ENCODE measurements at regions not wholly inside any gene's neighbourhood (a gene's known extent, or its start where the extent isn't known, plus 50 kb on each side); places are given as distances from the start of the nearest gene placed in this dataset.
"Not testable (repeated sequence)": the region's sequence is repeated elsewhere in the genome, so short reads cannot be mapped to it uniquely, and the experiment has no call there.

DNA sequence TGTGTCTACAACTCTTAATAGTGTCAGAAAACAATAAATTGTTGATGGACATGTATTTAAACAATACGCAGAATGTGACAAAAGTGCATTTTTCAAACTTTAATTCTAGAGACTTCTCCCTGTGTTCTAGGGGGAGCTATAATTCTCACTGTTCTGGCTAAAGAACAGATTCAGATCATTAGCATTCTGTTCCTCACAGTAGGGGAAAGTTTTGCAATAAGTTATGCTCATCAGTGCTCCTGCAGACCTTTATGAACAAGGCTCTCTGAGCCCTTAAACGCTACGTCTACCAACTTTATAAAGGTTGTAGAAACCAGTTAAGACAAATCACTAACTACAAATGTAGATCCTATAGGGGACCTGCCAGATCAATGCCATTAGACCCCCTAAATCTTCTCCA lies 444.2 kb downstream of the SQOR start:
- ATAC-seq (no peak), DNase-seq (no peak)
- Mint-ChIP-seq H3K27me3 (no peaks in the 10 kb centered on the region), H3K4me3 (no peak overlapping the region), H3K27ac (no peak overlapping the region), H3K36me3 (no peaks in the 10 kb centered on the region), H3K4me1 (no peaks in the 10 kb centered on the region), H3K9me3 (ENCODE audit: low read depth) (no peaks in the 10 kb centered on the region)
- CTCF ChIA-PET, result no interaction called here

DNA sequence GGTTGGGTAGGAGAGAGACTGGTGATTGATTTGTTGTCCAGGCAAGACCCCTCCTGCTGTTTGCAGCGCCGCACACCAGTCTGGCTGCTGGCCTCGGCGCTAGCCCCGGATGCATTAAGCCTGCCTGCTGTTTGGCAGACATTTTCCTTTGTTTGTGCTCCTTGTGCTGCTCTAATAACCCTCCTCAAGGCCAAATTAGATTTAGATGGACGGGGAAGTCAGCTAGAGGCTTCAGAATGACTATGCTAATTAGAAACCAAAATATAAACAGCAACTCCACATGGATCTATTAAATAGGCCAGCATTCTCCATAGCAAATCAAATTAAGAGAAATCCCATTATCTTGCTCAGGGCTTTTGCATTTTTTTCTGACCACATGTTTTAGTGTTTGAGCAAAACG lies 445.2 kb downstream of the SQOR start:
- no peak overlapping the region for H3K27ac Mint-ChIP-seq
- ATAC-seq (no peak), DNase-seq (no peak)
- H3K4me1 Mint-ChIP-seq, result no peaks in the 10 kb centered on the region
- CTCF ChIA-PET, result no interaction called here
- H3K27me3 Mint-ChIP-seq, result no peaks in the 10 kb centered on the region
- no peak overlapping the region for H3K4me3 Mint-ChIP-seq
- no peaks in the 10 kb centered on the region for H3K36me3 Mint-ChIP-seq
- no peaks in the 10 kb centered on the region for H3K9me3 Mint-ChIP-seq (ENCODE audit: low read depth)

DNA sequence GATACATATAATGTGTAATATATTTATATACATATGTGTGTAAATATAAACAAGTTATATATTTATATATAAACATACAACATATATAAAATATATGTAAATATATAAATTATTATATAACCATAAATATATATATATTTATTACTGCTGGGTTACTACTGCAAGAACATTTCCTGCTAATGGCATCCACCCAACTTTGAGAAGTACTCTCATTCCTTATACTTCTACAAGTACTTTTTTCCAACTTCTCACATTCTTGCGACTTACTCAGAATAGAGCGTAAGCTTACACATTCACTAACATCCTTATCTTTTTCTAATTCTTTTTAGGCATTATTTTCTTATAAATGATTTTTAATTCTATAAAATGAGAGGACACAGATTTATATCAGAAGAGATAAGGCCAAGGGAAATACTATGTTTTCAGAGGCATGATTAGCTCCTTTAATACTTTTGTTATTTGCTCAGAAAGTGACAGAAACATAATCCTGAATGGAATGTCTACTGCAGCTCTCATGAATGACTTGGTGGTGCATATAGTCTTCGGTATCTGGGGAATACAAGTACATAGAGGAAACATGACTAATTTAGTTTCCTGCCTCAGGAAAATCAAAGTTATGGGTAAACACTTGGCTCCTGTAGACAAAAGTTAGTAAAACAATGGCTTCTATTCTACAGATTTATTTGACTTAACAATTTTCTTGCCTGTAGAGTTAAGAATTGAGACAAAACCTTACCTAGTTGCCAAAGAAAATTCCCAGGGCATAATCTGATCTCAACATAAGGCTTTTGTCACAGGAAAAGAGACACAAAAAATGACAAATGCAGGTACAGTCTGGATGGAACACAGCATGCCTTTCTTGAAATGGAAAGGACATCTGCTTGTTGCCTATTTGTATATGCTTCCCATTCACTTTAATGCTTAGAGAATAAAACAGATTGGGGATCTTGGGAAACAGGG lies 453.9 kb downstream of the SQOR start:
- no peak for ATAC-seq
- H3K27me3 Mint-ChIP-seq, result no peaks in the 10 kb centered on the region
- H3K4me3 Mint-ChIP-seq, result no peak overlapping the region
- H3K27ac Mint-ChIP-seq, result no peak overlapping the region
- H3K9me3 Mint-ChIP-seq (ENCODE audit: low read depth), result peaks cover 1% of the 10 kb centered on the region
- CTCF ChIA-PET, result no interaction called here
- no peaks in the 10 kb centered on the region for H3K4me1 Mint-ChIP-seq
- H3K36me3 Mint-ChIP-seq, result no peaks in the 10 kb centered on the region
- DNase-seq, result no peak

DNA sequence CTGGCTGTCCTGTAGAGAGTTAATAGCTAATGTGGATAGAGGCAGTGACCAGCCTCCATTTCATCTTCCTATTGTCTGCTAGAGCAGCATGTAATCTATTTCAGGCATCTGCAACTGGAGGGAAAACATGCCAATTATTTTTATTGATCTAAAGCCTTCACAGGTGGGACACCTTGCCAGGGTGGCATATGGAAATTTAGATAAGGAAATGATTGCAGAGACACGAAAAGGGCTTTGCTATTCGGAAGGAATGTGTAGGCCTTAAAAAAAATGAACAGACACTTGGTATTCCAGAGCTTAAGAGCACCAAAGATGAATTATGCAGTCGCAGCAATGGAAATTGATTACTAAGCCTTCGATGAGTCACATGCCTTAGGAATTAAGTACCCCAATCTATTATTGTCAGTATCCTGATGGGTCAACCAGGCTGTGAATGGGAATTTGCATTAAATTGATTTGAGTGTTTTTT lies 454.7 kb downstream of the SQOR start:
- Mint-ChIP-seq H3K36me3 (no peaks in the 10 kb centered on the region), H3K27ac (no peak overlapping the region), H3K4me1 (no peaks in the 10 kb centered on the region), H3K4me3 (no peak overlapping the region), H3K27me3 (no peaks in the 10 kb centered on the region), H3K9me3 (ENCODE audit: low read depth) (peaks cover 1% of the 10 kb centered on the region)
- DNase-seq (no peak), ATAC-seq (no peak)
- CTCF ChIA-PET, result interaction anchor here (0.6 kb wide), 1 partner anchor 105 kb away, joined by 3 read pairs; no protein-coding TSS in a partner anchor

DNA sequence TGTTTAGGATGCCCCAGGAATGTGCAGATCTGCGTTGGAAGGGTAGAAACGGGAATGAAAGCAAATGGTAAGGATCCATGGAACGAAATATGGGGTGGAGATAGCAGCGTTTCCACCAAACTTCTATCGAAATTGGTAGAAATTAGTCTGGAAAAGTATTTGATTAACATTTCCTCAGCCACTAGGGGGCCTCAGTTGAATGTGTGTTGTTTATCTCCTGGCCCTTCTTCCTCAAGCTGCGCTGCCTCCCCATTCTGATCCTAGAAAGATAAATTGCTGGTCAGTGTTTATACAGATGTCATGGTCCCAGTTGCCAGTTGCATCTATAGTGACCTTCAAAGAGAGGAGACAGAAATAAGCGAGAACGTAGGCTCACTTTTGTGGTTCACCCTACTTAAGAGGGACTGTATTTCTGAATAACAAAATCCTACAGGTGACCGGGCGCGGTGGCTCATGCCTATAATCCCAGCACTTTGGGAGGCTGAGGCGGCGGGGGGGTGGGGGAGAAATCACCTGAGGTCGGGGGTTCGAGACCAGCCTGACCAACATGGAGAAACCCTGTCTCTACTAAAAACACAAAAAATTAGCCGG lies 457.1 kb downstream of the SQOR start:
- H3K36me3 Mint-ChIP-seq, result no peaks in the 10 kb centered on the region
- no peaks in the 10 kb centered on the region for H3K27me3 Mint-ChIP-seq
- no peak overlapping the region for H3K4me3 Mint-ChIP-seq
- CTCF ChIA-PET, result no interaction called here
- H3K9me3 Mint-ChIP-seq (ENCODE audit: low read depth), result peaks cover 1% of the 10 kb centered on the region
- ATAC-seq (no peak), DNase-seq (no peak)
- H3K27ac Mint-ChIP-seq, result no peak overlapping the region
- H3K4me1 Mint-ChIP-seq, result no peaks in the 10 kb centered on the region

DNA sequence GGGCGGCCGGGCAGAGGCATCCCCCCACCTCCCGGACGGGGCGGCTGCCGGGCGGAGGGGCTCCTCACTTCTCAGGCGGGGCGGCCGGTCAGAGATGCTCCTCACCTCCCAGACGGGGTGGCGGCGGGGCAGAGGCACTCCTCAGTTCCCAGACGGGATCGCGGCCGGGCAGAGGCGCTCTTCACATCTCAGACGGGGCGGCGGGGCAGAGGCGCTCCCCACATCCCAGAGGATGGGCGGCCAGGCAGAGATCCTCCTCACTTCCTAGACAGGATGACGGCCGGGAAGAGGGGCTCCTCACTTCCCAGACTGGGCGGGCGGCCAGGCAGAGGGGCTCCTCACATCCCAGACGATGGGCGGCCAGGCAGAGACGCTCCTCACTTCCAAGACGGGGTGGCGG lies 463.2 kb downstream of the SQOR start:
- H3K36me3 Mint-ChIP-seq, H3K27ac Mint-ChIP-seq, H3K27me3 Mint-ChIP-seq, ATAC-seq, DNase-seq, H3K4me3 Mint-ChIP-seq, H3K4me1 Mint-ChIP-seq, CTCF ChIA-PET: not testable (repeated sequence)
- peaks cover 10% of the 10 kb centered on the region for H3K9me3 Mint-ChIP-seq (ENCODE audit: low read depth)

DNA sequence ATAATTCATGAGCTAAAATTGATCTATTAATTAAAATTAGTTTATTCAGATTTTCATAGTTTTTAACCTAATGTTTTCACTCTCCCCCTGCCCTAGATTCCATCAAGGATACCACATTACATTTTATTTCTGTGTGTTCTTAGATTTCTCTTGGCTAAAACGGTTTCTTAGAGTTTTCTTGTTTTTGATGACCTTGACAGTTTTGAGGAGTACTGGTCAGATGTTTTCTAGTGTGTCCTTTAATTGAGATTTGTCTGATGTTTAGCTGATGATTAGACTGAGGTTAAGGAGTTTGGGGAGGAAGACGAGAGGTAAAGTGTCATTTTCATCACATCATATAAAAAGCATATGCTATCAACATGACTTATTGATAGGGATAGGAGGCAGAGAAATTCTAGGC lies 475.9 kb downstream of the SQOR start:
- DNase-seq (no peak), ATAC-seq (no peak)
- Mint-ChIP-seq H3K4me3 (no peak overlapping the region), H3K36me3 (no peaks in the 10 kb centered on the region), H3K27ac (no peak overlapping the region), H3K4me1 (no peaks in the 10 kb centered on the region), H3K9me3 (ENCODE audit: low read depth) (peaks cover 2% of the 10 kb centered on the region), H3K27me3 (no peaks in the 10 kb centered on the region)
- CTCF ChIA-PET, result no interaction called here

DNA sequence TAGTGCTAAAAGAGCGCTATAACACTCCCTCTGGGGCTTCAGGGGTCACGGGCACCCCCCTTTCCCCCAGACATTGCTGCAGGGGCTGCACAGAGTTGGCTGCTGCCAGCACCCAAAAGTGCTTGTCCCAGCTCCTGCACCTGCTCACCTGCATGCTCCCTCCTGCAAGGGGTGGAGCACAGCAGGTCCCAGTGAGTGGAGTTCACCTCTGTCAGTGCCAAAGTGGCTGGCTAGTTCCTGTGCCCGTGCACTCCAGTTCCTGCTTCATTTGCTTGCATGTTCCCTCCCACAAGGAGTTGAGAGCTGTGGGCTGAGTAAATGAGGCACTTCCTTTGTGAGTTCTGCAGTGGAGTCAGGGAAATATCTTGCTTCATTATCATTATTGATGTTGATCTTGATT lies 476.9 kb downstream of the SQOR start:
- CTCF ChIA-PET, result no interaction called here
- Mint-ChIP-seq H3K27ac (no peak overlapping the region), H3K9me3 (ENCODE audit: low read depth) (peaks cover 2% of the 10 kb centered on the region), H3K4me3 (no peak overlapping the region), H3K36me3 (no peaks in the 10 kb centered on the region), H3K27me3 (no peaks in the 10 kb centered on the region), H3K4me1 (no peaks in the 10 kb centered on the region)
- ATAC-seq (no peak), DNase-seq (no peak)

DNA sequence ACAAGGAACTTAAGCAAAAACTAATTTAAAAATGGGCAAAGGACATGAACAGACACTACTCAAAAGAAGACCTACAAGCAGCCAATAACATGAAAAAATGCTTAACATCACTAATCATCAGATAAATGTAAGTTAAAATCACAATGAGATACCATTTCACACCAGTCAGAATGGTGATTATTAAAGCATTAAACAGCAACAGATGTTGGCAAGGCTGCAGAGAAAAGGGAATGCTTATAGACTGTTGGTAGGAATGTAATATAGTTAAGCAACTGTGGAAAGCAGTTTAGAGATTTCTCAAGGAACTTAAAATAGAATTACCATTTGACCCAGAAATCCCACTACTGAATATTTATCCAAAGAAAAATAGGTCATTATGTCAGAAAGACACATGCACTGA lies 482.2 kb downstream of the SQOR start:
- H3K36me3 Mint-ChIP-seq, result no peaks in the 10 kb centered on the region
- no peak for ATAC-seq

DNA sequence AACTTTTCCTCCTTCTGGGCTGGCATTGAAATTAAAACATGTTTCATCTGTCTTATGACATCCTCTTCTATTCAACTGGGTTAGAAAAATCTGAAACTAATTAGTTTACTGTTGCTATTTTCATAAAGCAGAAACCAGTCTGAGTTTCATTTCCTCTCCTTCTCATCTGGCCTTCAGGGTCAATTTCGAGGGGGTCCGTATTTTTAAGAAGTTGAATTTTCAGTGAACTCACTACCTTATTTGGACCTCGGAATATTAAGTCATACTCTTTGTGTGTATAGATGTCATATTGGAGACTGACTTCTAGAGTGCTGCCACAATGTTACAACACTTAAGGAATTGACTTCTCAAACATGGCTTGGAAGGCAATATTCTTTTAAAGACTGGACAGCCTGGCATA lies 485.9 kb downstream of the SQOR start:
- Mint-ChIP-seq H3K9me3 (ENCODE audit: low read depth) (no peaks in the 10 kb centered on the region), H3K4me3 (no peak overlapping the region), H3K36me3 (no peaks in the 10 kb centered on the region), H3K27ac (no peak overlapping the region), H3K4me1 (no peaks in the 10 kb centered on the region), H3K27me3 (no peaks in the 10 kb centered on the region)
- CTCF ChIA-PET, result no interaction called here
- DNase-seq, result no peak
- no peak for ATAC-seq

More for the DNA sequence above, 482.2 kb downstream of the SQOR start:
- Mint-ChIP-seq H3K27me3 (no peaks in the 10 kb centered on the region), H3K9me3 (ENCODE audit: low read depth) (no peaks in the 10 kb centered on the region), H3K27ac (no peak overlapping the region), H3K4me3 (no peak overlapping the region), H3K4me1 (no peaks in the 10 kb centered on the region)
- no peak for DNase-seq
- CTCF ChIA-PET, result no interaction called here

DNA sequence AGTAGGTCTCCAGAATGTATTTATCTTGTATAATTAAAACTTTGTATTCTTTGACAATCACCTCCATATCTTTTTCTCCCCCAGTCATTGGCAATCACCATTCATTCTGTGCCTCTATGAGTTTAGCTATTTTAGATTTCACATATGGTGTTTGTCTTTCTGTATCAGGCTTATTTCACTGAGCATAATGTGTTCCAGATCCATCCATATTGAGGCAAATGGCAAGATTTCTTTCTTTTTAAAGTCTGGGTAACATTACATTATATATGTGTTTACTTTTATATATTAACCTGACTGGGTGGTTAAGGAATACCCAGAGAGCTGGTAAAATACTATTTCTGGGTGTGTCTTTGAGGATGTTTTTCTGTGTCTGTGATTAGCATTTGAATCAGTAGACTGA lies 486.6 kb downstream of the SQOR start:
- Mint-ChIP-seq H3K9me3 (ENCODE audit: low read depth) (no peaks in the 10 kb centered on the region), H3K36me3 (no peaks in the 10 kb centered on the region), H3K27me3 (no peaks in the 10 kb centered on the region), H3K4me3 (no peak overlapping the region), H3K4me1 (no peaks in the 10 kb centered on the region), H3K27ac (no peak overlapping the region)
- no peak for DNase-seq
- no peak for ATAC-seq
- CTCF ChIA-PET, result no interaction called here

DNA sequence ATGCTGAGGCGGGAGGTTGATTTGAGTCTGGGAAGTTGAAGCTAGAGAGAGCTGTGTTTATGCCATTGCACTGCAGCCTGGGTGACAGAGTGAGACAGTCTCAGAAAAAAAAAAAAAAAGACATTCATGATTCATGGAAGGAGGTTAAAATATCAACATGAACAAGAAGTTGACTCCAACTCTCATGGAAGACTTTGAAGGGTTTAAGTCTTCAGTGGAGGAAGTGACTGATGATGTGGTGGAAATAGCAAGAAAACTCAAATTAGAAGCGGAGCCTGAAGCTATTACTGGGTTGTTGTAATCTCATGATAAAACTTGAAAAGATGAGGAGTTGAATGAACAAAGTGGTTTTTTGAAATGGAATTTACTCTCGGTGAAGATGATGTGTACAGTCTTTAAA lies 491.8 kb downstream of the SQOR start:
- no peak overlapping the region for H3K4me3 Mint-ChIP-seq
- no peaks in the 10 kb centered on the region for H3K9me3 Mint-ChIP-seq (ENCODE audit: low read depth)
- H3K27ac Mint-ChIP-seq, result no peak overlapping the region
- no peaks in the 10 kb centered on the region for H3K36me3 Mint-ChIP-seq
- no peak for ATAC-seq
- no peak for DNase-seq
- CTCF ChIA-PET, result no interaction called here
- no peaks in the 10 kb centered on the region for H3K27me3 Mint-ChIP-seq
- no peaks in the 10 kb centered on the region for H3K4me1 Mint-ChIP-seq

DNA sequence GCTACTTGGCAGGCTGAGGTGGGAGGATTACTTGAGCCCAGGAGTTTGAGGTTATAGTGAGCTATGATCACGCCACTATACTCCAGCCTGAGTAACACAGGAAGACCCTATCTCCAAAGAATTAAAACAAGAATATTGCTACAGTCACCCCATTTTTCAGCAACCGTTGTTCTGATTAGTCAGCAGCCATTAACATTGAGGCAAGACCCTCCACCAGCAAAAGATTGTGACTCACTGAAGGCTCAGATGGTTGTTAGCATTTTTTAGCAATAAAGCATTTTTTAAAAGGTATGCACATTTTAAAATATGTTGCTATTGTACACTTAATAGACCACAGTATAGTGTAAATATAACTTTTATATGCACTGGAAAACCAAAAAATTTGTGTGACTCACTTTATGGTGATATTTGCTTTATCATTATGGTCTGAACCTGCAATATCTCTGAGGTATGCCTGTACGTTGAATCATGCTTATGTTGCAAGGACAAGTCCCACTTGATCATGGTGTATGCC lies 492.6 kb downstream of the SQOR start:
- no peaks in the 10 kb centered on the region for H3K27me3 Mint-ChIP-seq
- H3K4me3 Mint-ChIP-seq, result no peak overlapping the region
- ATAC-seq (no peak), DNase-seq (no peak)
- no peaks in the 10 kb centered on the region for H3K4me1 Mint-ChIP-seq
- CTCF ChIA-PET, result no interaction called here
- no peaks in the 10 kb centered on the region for H3K36me3 Mint-ChIP-seq
- H3K9me3 Mint-ChIP-seq (ENCODE audit: low read depth), result no peaks in the 10 kb centered on the region
- no peak overlapping the region for H3K27ac Mint-ChIP-seq

DNA sequence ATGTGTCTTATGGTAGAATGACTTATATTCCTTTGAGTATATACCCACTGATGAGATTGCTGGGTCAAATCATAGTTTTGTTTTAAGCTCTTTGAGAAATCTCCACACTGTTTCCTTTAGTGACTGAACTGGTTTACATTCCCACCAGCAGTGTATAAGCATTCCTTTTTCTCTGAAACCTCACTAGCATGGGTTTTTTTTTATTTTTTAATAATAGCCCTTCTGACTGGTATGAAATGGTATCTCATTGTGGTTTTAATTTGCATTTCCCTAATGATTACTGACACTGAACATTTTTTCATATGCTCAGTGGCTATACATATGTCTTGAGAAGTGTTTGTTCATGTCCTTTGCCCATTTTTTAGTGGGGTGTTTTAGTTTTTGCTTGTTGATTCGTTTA lies 494.3 kb downstream of the SQOR start:
- no peak for DNase-seq
- Mint-ChIP-seq H3K27me3 (no peaks in the 10 kb centered on the region), H3K4me1 (no peaks in the 10 kb centered on the region), H3K4me3 (no peak overlapping the region), H3K9me3 (ENCODE audit: low read depth) (no peaks in the 10 kb centered on the region), H3K36me3 (no peaks in the 10 kb centered on the region), H3K27ac (no peak overlapping the region)
- ATAC-seq, result no peak
- CTCF ChIA-PET, result no interaction called here

All from activated CD8-positive, alpha-beta memory T cell treated with anti-CD3 and anti-CD28 coated beads, Interleukin-2, amount 10 ng/mL, durations not matched to agents 7 days and 5 days (primary cell).